Calu3 (cell line): ENCODE measurements at regions not wholly inside any gene's neighbourhood (a gene's known extent, or its start where the extent isn't known, plus 50 kb on each side); places are given as distances from the start of the nearest gene placed in this dataset.

Source experiments
- BruUV-seq: library from RNA; stranded (reverse); fragments of 400-500 nt; replicated peaks from 2 replicates; lab custom pipeline; 2021; lab: Mats Ljungman, UMichigan
- CTCF ChIA-PET: fragments of 300-600 bp; sonication (Branson Sonifier 250); formaldehyde crosslinking; loops from one replicate; lab custom pipeline; 2022; ENCODE audit warnings: antibody characterized with exemption; lab: Charles Lee
- DNase-seq: peaks from one replicate; pipeline ENCODE4 v3.0.0; 2022
- H3K27ac Mint-ChIP-seq: one replicate; pipeline ENCODE4 v1.8.0; 2022; ENCODE audit warnings: mixed read lengths; ENCODE audit not compliant: unreplicated experiment
- H3K27me3 Mint-ChIP-seq: one replicate; pipeline ENCODE4 v1.8.0; 2022; ENCODE audit warnings: mixed read lengths; ENCODE audit not compliant: unreplicated experiment
- H3K36me3 Mint-ChIP-seq: one replicate; pipeline ENCODE4 v1.8.0; 2022; ENCODE audit warnings: mild to moderate bottlenecking, moderate library complexity, mixed read lengths; ENCODE audit not compliant: insufficient read depth, unreplicated experiment
- H3K4me1 Mint-ChIP-seq: one replicate; pipeline ENCODE4 v1.8.0; 2022; ENCODE audit warnings: mild to moderate bottlenecking, low read depth, mixed read lengths; ENCODE audit not compliant: unreplicated experiment
- H3K4me3 Mint-ChIP-seq: one replicate; pipeline ENCODE4 v1.8.0; 2022; ENCODE audit warnings: mild to moderate bottlenecking, low read depth, moderate library complexity, mixed read lengths; ENCODE audit not compliant: unreplicated experiment
- H3K9me3 Mint-ChIP-seq: one replicate; pipeline ENCODE4 v1.8.0; 2022; ENCODE audit warnings: low read depth, mixed read lengths; ENCODE audit not compliant: unreplicated experiment
- intact Hi-C: fragments of 100-400 bp; cut with micrococcal nuclease; formaldehyde crosslinking; loops from one replicate; pipeline ENCODE4 v1.10.0; 2022; ENCODE audit not compliant: unreplicated experiment
- TF ChIP-seq, protein P1 (sequence below): fragments of 200-600 bp; IDR thresholded peaks from one replicate; pipeline ENCODE4 v1.8.0; 2022; ENCODE audit warnings: antibody characterized with exemption; ENCODE audit not compliant: unreplicated experiment

DNA sequence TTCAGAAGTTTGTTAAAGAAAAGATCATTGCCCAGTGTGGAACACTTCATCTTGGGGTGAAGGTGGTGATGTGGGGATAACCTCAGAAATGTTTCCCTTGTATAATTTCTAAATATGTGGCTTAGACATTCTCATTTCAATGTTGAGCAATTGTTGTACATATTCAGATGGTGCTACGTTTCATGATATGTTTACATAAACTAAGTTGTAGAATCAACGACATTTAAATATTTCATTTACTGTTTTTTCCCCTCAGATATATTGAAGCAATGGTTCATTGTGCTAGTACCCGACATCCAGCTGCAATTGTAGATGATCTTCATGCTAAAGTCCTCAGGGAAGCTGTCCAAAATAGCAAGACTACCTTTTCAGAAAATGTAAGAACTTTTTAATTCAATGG is 92.6 kb downstream of the BLTP1 start:
- Mint-ChIP-seq H3K27ac (no peak overlapping the region), H3K36me3 (no peaks in the 10 kb centered on the region), H3K27me3 (no peaks in the 10 kb centered on the region), H3K4me3 (no peak overlapping the region), H3K9me3 (no peaks in the 10 kb centered on the region), H3K4me1 (no peaks in the 10 kb centered on the region)
- intact Hi-C loops, result no loop called here
- CTCF ChIA-PET, result interaction anchor here (1.2 kb wide), 1 partner anchor 18 kb away, joined by 3 read pairs; no protein-coding TSS in a partner anchor
- no TSS peak for BruUV-seq
- DNase-seq, result no peak
- TF ChIP-seq, protein P1, sequence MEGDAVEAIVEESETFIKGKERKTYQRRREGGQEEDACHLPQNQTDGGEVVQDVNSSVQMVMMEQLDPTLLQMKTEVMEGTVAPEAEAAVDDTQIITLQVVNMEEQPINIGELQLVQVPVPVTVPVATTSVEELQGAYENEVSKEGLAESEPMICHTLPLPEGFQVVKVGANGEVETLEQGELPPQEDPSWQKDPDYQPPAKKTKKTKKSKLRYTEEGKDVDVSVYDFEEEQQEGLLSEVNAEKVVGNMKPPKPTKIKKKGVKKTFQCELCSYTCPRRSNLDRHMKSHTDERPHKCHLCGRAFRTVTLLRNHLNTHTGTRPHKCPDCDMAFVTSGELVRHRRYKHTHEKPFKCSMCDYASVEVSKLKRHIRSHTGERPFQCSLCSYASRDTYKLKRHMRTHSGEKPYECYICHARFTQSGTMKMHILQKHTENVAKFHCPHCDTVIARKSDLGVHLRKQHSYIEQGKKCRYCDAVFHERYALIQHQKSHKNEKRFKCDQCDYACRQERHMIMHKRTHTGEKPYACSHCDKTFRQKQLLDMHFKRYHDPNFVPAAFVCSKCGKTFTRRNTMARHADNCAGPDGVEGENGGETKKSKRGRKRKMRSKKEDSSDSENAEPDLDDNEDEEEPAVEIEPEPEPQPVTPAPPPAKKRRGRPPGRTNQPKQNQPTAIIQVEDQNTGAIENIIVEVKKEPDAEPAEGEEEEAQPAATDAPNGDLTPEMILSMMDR, result no peak

GRCh38 chr4:122246551-122246950 is 94.4 kb downstream of the BLTP1 start:
- intact Hi-C loops, result no loop called here
- TF ChIP-seq, protein P1, result no peak

DNA sequence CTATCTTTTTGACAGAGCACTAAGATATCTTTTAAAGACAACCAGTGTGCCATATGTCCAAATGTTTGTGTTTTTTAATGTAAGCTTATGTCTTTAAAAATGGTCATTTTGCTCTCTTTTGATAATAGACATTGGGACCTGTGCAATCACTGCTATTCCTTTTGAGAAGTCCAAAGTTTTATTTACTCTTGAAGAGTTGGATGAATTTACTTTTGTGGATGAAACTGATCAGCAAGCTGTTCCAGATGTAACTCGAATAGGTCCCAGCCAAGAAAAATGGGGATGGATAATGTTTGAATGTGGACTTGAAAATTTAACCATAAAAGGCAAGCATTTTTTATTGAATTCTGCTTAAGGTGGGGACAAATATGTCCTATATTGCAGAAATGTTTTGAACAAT is 97.2 kb downstream of the BLTP1 start:
- Mint-ChIP-seq H3K4me3 (no peak overlapping the region), H3K4me1 (no peaks in the 10 kb centered on the region), H3K9me3 (no peaks in the 10 kb centered on the region), H3K27ac (no peak overlapping the region), H3K27me3 (no peaks in the 10 kb centered on the region), H3K36me3 (no peaks in the 10 kb centered on the region)
- CTCF ChIA-PET, result no interaction called here
- DNase-seq, result no peak
- no TSS peak for BruUV-seq
- TF ChIP-seq, protein P1, result no peak
- intact Hi-C loops, result no loop called here

More at GRCh38 chr4:122246551-122246950, 94.4 kb downstream of the BLTP1 start:
- H3K27ac Mint-ChIP-seq, result no peak overlapping the region
- H3K4me1 Mint-ChIP-seq, result no peaks in the 10 kb centered on the region
- H3K9me3 Mint-ChIP-seq, result no peaks in the 10 kb centered on the region
- CTCF ChIA-PET, result no interaction called here
- H3K4me3 Mint-ChIP-seq, result no peak overlapping the region
- H3K27me3 Mint-ChIP-seq, result no peaks in the 10 kb centered on the region
- no TSS peak for BruUV-seq
- no peak for DNase-seq
- H3K36me3 Mint-ChIP-seq, result no peaks in the 10 kb centered on the region

DNA sequence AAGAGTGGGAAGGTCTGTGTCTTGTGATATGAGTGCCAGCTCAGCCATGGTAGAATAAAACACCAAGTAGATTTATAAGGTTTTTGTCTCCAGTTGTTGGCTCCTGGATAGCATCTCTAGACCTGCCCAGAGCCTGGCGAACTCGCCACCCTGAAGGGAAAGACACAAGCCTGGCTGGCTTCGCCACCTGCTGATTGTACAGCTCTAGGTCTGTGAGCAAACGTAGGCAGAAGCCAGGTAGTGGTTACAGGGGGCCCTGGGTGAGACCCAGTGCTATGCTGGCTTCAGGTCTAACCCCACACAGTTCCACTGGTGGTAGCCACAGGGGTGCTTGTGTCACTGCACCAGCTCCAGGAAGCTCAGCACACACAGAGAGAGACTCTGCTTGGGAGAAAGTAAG is 100.5 kb downstream of the BLTP1 start:
- no TSS peak for BruUV-seq
- H3K4me1 Mint-ChIP-seq, result no peaks in the 10 kb centered on the region
- DNase-seq, result no peak
- intact Hi-C loops, result no loop called here
- no peaks in the 10 kb centered on the region for H3K27me3 Mint-ChIP-seq
- H3K36me3 Mint-ChIP-seq, result no peaks in the 10 kb centered on the region
- H3K27ac Mint-ChIP-seq, result no peak overlapping the region
- CTCF ChIA-PET, result no interaction called here
- H3K9me3 Mint-ChIP-seq, result no peaks in the 10 kb centered on the region
- H3K4me3 Mint-ChIP-seq, result no peak overlapping the region
- TF ChIP-seq, protein P1, result no peak

DNA sequence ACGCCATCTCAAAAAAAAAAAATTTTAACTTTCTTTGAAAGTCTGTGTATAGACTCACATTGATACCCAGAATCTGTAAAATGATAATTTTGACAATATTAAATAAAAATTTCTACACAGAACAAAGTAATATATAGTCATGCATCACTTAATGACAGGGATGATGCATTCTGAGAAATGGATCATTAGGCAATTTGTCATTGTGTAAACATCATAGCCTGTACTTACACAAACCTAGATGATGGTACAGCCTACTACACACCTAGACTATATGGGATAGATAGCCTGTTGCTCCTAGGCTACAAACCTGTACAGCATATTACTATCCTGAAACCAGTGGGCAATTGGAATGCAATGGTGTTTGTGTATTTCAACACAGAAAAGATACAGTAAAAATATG is 107.7 kb downstream of the BLTP1 start:
- no peaks in the 10 kb centered on the region for H3K4me1 Mint-ChIP-seq
- no peak overlapping the region for H3K4me3 Mint-ChIP-seq
- H3K36me3 Mint-ChIP-seq, result no peaks in the 10 kb centered on the region
- no peak overlapping the region for H3K27ac Mint-ChIP-seq
- intact Hi-C loops, result no loop called here
- no peaks in the 10 kb centered on the region for H3K9me3 Mint-ChIP-seq
- BruUV-seq, result no TSS peak
- TF ChIP-seq, protein P1, result no peak
- H3K27me3 Mint-ChIP-seq, result no peaks in the 10 kb centered on the region
- CTCF ChIA-PET, result no interaction called here
- DNase-seq, result no peak
